ENCODE measurements at regions not wholly inside any gene's neighbourhood (a gene's known extent, or its start where the extent isn't known, plus 50 kb on each side); places are given as distances from the start of the nearest gene placed in this dataset.

GRCh38 chr21:19148056-19148455 lies 744.5 kb upstream of the TMPRSS15 start:
- TF ChIP-seq, protein P1, sequence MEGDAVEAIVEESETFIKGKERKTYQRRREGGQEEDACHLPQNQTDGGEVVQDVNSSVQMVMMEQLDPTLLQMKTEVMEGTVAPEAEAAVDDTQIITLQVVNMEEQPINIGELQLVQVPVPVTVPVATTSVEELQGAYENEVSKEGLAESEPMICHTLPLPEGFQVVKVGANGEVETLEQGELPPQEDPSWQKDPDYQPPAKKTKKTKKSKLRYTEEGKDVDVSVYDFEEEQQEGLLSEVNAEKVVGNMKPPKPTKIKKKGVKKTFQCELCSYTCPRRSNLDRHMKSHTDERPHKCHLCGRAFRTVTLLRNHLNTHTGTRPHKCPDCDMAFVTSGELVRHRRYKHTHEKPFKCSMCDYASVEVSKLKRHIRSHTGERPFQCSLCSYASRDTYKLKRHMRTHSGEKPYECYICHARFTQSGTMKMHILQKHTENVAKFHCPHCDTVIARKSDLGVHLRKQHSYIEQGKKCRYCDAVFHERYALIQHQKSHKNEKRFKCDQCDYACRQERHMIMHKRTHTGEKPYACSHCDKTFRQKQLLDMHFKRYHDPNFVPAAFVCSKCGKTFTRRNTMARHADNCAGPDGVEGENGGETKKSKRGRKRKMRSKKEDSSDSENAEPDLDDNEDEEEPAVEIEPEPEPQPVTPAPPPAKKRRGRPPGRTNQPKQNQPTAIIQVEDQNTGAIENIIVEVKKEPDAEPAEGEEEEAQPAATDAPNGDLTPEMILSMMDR (IDR thresholded peaks at IDR 0.05): no peak
- TF ChIP-seq POLR2AphosphoS5 (IDR thresholded peaks at IDR 0.05): no peak
